ENCODE measurements at regions not wholly inside any gene's neighbourhood (a gene's known extent, or its start where the extent isn't known, plus 50 kb on each side); places are given as distances from the start of the nearest gene placed in this dataset.

- DNase-seq (ENCODE audit: extremely low read depth, low read depth, low spot score) = no peak
Observed at GRCh38 chr13:22263185-22263584, 592.3 kb downstream of the FGF9 start.

GRCh38 chr13:22265563-22265962, 594.7 kb downstream of the FGF9 start:
- DNase-seq (ENCODE audit: extremely low read depth, low read depth, low spot score) = no peak

GRCh38 chr13:22270881-22271280, 600.0 kb downstream of the FGF9 start:
- DNase-seq (ENCODE audit: extremely low read depth, low read depth, low spot score) = no peak

GRCh38 chr13:22271903-22272302, 601.0 kb downstream of the FGF9 start:
- DNase-seq (ENCODE audit: extremely low read depth, low read depth, low spot score) = no peak

GRCh38 chr13:22275393-22275792, 604.5 kb downstream of the FGF9 start:
- DNase-seq (ENCODE audit: extremely low read depth, low read depth, low spot score) = no peak

GRCh38 chr13:22276616-22277015, 605.7 kb downstream of the FGF9 start:
- no peak for DNase-seq (ENCODE audit: extremely low read depth, low read depth, low spot score)

- DNase-seq (ENCODE audit: extremely low read depth, low read depth, low spot score) = no peak
Observed at GRCh38 chr13:22278336-22278929, 607.6 kb downstream of the FGF9 start.

GRCh38 chr13:22285867-22286266, 615.0 kb downstream of the FGF9 start:
- no peak for DNase-seq (ENCODE audit: extremely low read depth, low read depth, low spot score)

- DNase-seq (ENCODE audit: extremely low read depth, low read depth, low spot score) = no peak
Observed at GRCh38 chr13:22286338-22286737, 615.5 kb downstream of the FGF9 start.

- no peak for DNase-seq (ENCODE audit: extremely low read depth, low read depth, low spot score)
Observed at GRCh38 chr13:22287343-22287920, 616.6 kb downstream of the FGF9 start.

GRCh38 chr13:22288496-22288895, 617.6 kb downstream of the FGF9 start:
- DNase-seq (ENCODE audit: extremely low read depth, low read depth, low spot score) = no peak

- DNase-seq (ENCODE audit: extremely low read depth, low read depth, low spot score) = no peak
Observed at GRCh38 chr13:22289711-22290110, 618.8 kb downstream of the FGF9 start.

GRCh38 chr13:22298530-22298929, 627.7 kb downstream of the FGF9 start:
- no peak for DNase-seq (ENCODE audit: extremely low read depth, low read depth, low spot score)

GRCh38 chr13:22311734-22312404, 641.0 kb downstream of the FGF9 start:
- no peak for DNase-seq (ENCODE audit: extremely low read depth, low read depth, low spot score)

- DNase-seq (ENCODE audit: extremely low read depth, low read depth, low spot score) = no peak
Observed at GRCh38 chr13:22312405-22312803, 641.5 kb downstream of the FGF9 start.

- DNase-seq (ENCODE audit: extremely low read depth, low read depth, low spot score) = no peak
Observed at GRCh38 chr13:22316494-22317025, 645.7 kb downstream of the FGF9 start.

- no peak for DNase-seq (ENCODE audit: extremely low read depth, low read depth, low spot score)
Observed at GRCh38 chr13:22320991-22321390, 650.1 kb downstream of the FGF9 start.

GRCh38 chr13:22325761-22326160, 654.9 kb downstream of the FGF9 start:
- DNase-seq (ENCODE audit: extremely low read depth, low read depth, low spot score) = no peak

- DNase-seq (ENCODE audit: extremely low read depth, low read depth, low spot score) = no peak
Observed at GRCh38 chr13:22332416-22332815, 661.5 kb downstream of the FGF9 start.

GRCh38 chr13:22336460-22336859, 665.6 kb downstream of the FGF9 start:
- no peak for DNase-seq (ENCODE audit: extremely low read depth, low read depth, low spot score)

- DNase-seq (ENCODE audit: extremely low read depth, low read depth, low spot score) = no peak
Observed at GRCh38 chr13:22357132-22357531, 686.3 kb downstream of the FGF9 start.

- DNase-seq (ENCODE audit: extremely low read depth, low read depth, low spot score) = no peak
Observed at GRCh38 chr13:22369090-22369489, 698.2 kb downstream of the FGF9 start.

Measured in glomerular endothelial cell (primary cell).